HepG2 (cell line): ENCODE measurements at regions not wholly inside any gene's neighbourhood (a gene's known extent, or its start where the extent isn't known, plus 50 kb on each side); places are given as distances from the start of the nearest gene placed in this dataset.

Source experiments
- ATAC-seq: fragments of 200-7000 bp; cut with Tn5 transposase; 3 replicates; pipeline ENCODE4 v1.9.1; 2020; ENCODE audit warnings: mild to moderate bottlenecking, moderate library complexity
- BruUV-seq: library from RNA; stranded (reverse); fragments of 400-500 nt; replicated peaks from 2 replicates; lab custom pipeline; 2021; lab: Mats Ljungman, UMichigan
- CTCF ChIA-PET: fragments of 300-600 bp; formaldehyde crosslinking; extraction: SDS; loops from one replicate; lab custom pipeline; 2021; ENCODE audit warnings: low total read pairs, inconsistent platforms, low intra/inter-chr PET ratio; lab: Yijun Ruan, JAX
- POLR2A ChIA-PET: fragments of 350-600 bp; sonication (Branson Sonifier 250); formaldehyde crosslinking; loops from one replicate; lab custom pipeline; 2020; ENCODE audit warnings: antibody characterized with exemption, inconsistent platforms; lab: Yijun Ruan, JAX
- DNase-seq: peaks from one replicate; pipeline ENCODE4 v3.0.0-alpha.2; 2015; ENCODE audit warnings: low spot score
- FAIRE-seq: peaks from 3 replicates; lab custom pipeline; 2011; peaks lifted over from hg19 to GRCh38; lab: Jason Lieb, UNC
- H2AFZ ChIP-seq: one replicate; pipeline ENCODE4 v1.6.1; 2011; ENCODE audit warnings: low read length, inconsistent platforms
- H3K27ac ChIP-seq: fragments of 300-600 bp; 3 replicates; pipeline ENCODE4 v1.8.0; 2011; ENCODE audit warnings: mixed run types, mild to moderate bottlenecking, mixed read lengths, low read length, inconsistent platforms; ENCODE audit not compliant: insufficient read depth; ENCODE audit errors: extremely low read length
- H3K27me3 ChIP-seq, 2 experiments: fragments of 200-600 bp in 1 of 2; 2 replicates in 1 of 2; 3 replicates in 1 of 2; pipeline versions ENCODE4 v1.6.0 to v1.8.0; 2011; ENCODE audit warnings: low read length in 2 of 2, mild to moderate bottlenecking in 2 of 2, moderate library complexity in 2 of 2, inconsistent platforms in 1 of 2; ENCODE audit not compliant: insufficient read depth in 2 of 2, control insufficient read depth in 1 of 2
- H3K36me3 ChIP-seq, 2 experiments: fragments of 200-600 bp in 1 of 2; replicated peaks in 1 of 2; 2 replicates in 1 of 2; 3 replicates in 1 of 2; pipeline versions ENCODE4 v1.5.1 to v1.8.0; 2011; ENCODE audit warnings: low read length in 2 of 2, inconsistent platforms in 1 of 2; ENCODE audit not compliant: insufficient read depth in 2 of 2, control insufficient read depth in 1 of 2
- H3K4me1 ChIP-seq: 2 replicates; pipeline ENCODE4 v1.5.1; 2012; ENCODE audit warnings: low read length, inconsistent platforms; ENCODE audit not compliant: insufficient read depth
- H3K4me2 ChIP-seq: 2 replicates; pipeline ENCODE4 v1.6.0; 2011; ENCODE audit warnings: low read depth, low read length, inconsistent platforms
- H3K4me3 ChIP-seq, 3 experiments: fragments of 200-600 bp in 1 of 3; sonication (generic), shearing (Covaris generic) in 1 of 3; replicated peaks in 1 of 3; 2 replicates each; pipeline ENCODE4 v1.5.1; 2011 to 2016; ENCODE audit warnings: low read length in 3 of 3, inconsistent platforms in 2 of 3, low read depth in 2 of 3, mild to moderate bottlenecking in 2 of 3, control low read depth in 1 of 3, mixed read lengths in 1 of 3; ENCODE audit not compliant: insufficient read depth in 1 of 3
- H3K79me2 ChIP-seq: one replicate; pipeline ENCODE4 v1.6.1; 2011; ENCODE audit warnings: low read length, inconsistent platforms; ENCODE audit not compliant: insufficient read depth
- H3K9ac ChIP-seq: 2 replicates; pipeline ENCODE4 v1.6.0; 2011; ENCODE audit warnings: mild to moderate bottlenecking, low read depth, low read length, inconsistent platforms; ENCODE audit not compliant: insufficient read depth
- H3K9me3 ChIP-seq: 2 replicates; pipeline ENCODE4 v1.5.1; 2012; ENCODE audit warnings: mild to moderate bottlenecking, low read length
- H4K20me1 ChIP-seq: 2 replicates; pipeline ENCODE4 v1.6.0; 2011; ENCODE audit warnings: inconsistent platforms, mild to moderate bottlenecking, low read length, moderate library complexity; ENCODE audit not compliant: insufficient read depth
- DNMT3B ChIP-seq: conservative IDR thresholded peaks from 2 replicates; pipeline ENCODE4 v1.6.1; 2016; ENCODE audit warnings: missing biosample characterization, control low read depth
- GABPB1 ChIP-seq: IDR thresholded peaks from 2 replicates; pipeline ENCODE4 v1.6.1; 2016; ENCODE audit warnings: mild to moderate bottlenecking, missing genetic modification reagents, moderate library complexity, missing compliant biosample characterization
- HOXD1 ChIP-seq: sonication (generic); formaldehyde crosslinking; IDR thresholded peaks from 2 replicates; pipeline ENCODE4 v1.5.0; 2020; ENCODE audit warnings: missing genetic modification reagents
- IKZF4 ChIP-seq: sonication (generic); formaldehyde crosslinking; IDR thresholded peaks from 2 replicates; pipeline ENCODE4 v1.5.1; 2020; ENCODE audit warnings: borderline replicate concordance, mild to moderate bottlenecking, low read depth, missing genetic modification reagents; ENCODE audit errors: not compliant biosample characterization
- KAT7 ChIP-seq: IDR thresholded peaks from 2 replicates; pipeline ENCODE4 v1.6.1; 2018; ENCODE audit warnings: borderline replicate concordance, missing compliant biosample characterization
- NR1H2 ChIP-seq: sonication (generic); formaldehyde crosslinking; IDR thresholded peaks from 2 replicates; pipeline ENCODE4 v1.8.1; 2022; ENCODE audit warnings: low read depth, missing genetic modification reagents, borderline replicate concordance
- SPEN ChIP-seq: sonication (generic); formaldehyde crosslinking; IDR thresholded peaks from 2 replicates; pipeline ENCODE4 v1.5.1; 2020; ENCODE audit warnings: low read depth, mild to moderate bottlenecking, missing genetic modification reagents
- TARDBP ChIP-seq: sonication (generic); formaldehyde crosslinking; IDR thresholded peaks from 2 replicates; pipeline ENCODE4 v1.8.0; 2022; ENCODE audit warnings: mild to moderate bottlenecking, missing genetic modification reagents
- ZBTB8A ChIP-seq: sonication (generic); formaldehyde crosslinking; IDR thresholded peaks from 2 replicates; pipeline ENCODE4 v1.4.0; 2020; ENCODE audit warnings: mild to moderate bottlenecking, low read depth, missing genetic modification reagents, borderline replicate concordance
- ZIK1 ChIP-seq: sonication (generic); formaldehyde crosslinking; IDR thresholded peaks from 2 replicates; pipeline ENCODE4 v1.5.0; 2020; ENCODE audit warnings: mild to moderate bottlenecking, low read depth, missing genetic modification reagents, borderline replicate concordance
- ZNF205 ChIP-seq: IDR thresholded peaks from 2 replicates; pipeline ENCODE4 v1.6.1; 2018; ENCODE audit warnings: missing biosample characterization, missing genetic modification reagents
- ZNF550 ChIP-seq: sonication (generic); formaldehyde crosslinking; IDR thresholded peaks from 2 replicates; pipeline ENCODE4 v1.4.0; 2020; ENCODE audit warnings: mild to moderate bottlenecking, missing genetic modification reagents, borderline replicate concordance
- WGBS: methylation state at CpG from one replicate; pipeline ENCODE4 v1.1.6; 2017; ENCODE audit warnings: low lambda C conversion rate; 5-methylcytosine and 5-hydroxymethylcytosine counted together
- in situ Hi-C: cut with HindIII; loops from 2 replicates; pipeline ENCODE4 v1.10.0; 2017; ENCODE audit warnings: low pct_unique_long_range_greater_than_20kb; ENCODE audit not compliant: extremely low pct_ligation_motif_present
- intact Hi-C: fragments of 100-400 bp; cut with micrococcal nuclease; formaldehyde crosslinking; loops from one replicate; pipeline ENCODE4 v1.10.0; 2022; ENCODE audit not compliant: unreplicated experiment
- TF ChIP-seq, protein P1 (sequence below): sonication (generic); formaldehyde crosslinking; IDR thresholded peaks from 2 replicates; pipeline ENCODE4 v1.4.0; 2020; ENCODE audit warnings: missing genetic modification reagents, mild to moderate bottlenecking, borderline replicate concordance
- TF ChIP-seq, protein P2 (sequence below): sonication (generic); formaldehyde crosslinking; conservative IDR thresholded peaks from 2 replicates; pipeline ENCODE4 v1.8.0; 2022; ENCODE audit warnings: low read depth, missing genetic modification reagents
- TF ChIP-seq, protein P3 (sequence below): sonication (generic); formaldehyde crosslinking; IDR thresholded peaks from 2 replicates; pipeline ENCODE4 v1.5.0; 2020; ENCODE audit warnings: missing genetic modification reagents, mild to moderate bottlenecking, borderline replicate concordance
- TF ChIP-seq, protein P4 (sequence below): IDR thresholded peaks from 2 replicates; pipeline ENCODE4 v1.6.1; 2016; ENCODE audit warnings: missing biosample characterization, missing genetic modification reagents, low read depth

DNA sequence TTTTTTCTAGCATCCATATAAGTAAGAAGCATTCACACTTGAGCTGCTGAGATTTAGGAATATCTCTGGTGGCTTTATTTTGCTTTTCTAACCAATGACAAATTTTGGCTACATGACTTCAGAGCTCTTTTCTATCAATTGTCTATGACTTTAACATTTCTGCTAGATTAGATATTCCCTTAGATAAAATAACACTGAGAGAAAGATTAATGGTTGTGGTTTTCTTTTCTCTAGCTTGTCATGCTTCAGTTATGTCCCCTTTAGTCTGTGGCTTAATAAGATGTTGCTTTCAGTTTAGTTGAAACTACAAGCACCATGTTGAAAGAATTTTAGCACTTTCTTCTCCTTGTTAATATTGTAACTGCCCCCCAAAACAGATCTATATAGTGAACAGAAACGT, 665.6 kb upstream of the CCDC54 start:
- no peak for FAIRE-seq
- no peak overlapping the region for H2AFZ ChIP-seq
- BruUV-seq = no TSS peak
- no peaks in the 10 kb centered on the region for H3K27me3 ChIP-seq
- H4K20me1 ChIP-seq = no peaks in the 10 kb centered on the region
- no peak overlapping the region for H3K27ac ChIP-seq
- H3K4me3 ChIP-seq = no peak overlapping the region
- DNase-seq = no peak
- WGBS = 0% methylated on average over 1 of the region's 1 CpG
- no peak for ATAC-seq
- H3K4me2 ChIP-seq = no peak overlapping the region
- in situ Hi-C loops = no loop called here
- H3K4me1 ChIP-seq = no peaks in the 10 kb centered on the region
- H3K79me2 ChIP-seq = no peaks in the 10 kb centered on the region
- POLR2A ChIA-PET = no interaction called here
- TF ChIP-seq, protein P1, sequence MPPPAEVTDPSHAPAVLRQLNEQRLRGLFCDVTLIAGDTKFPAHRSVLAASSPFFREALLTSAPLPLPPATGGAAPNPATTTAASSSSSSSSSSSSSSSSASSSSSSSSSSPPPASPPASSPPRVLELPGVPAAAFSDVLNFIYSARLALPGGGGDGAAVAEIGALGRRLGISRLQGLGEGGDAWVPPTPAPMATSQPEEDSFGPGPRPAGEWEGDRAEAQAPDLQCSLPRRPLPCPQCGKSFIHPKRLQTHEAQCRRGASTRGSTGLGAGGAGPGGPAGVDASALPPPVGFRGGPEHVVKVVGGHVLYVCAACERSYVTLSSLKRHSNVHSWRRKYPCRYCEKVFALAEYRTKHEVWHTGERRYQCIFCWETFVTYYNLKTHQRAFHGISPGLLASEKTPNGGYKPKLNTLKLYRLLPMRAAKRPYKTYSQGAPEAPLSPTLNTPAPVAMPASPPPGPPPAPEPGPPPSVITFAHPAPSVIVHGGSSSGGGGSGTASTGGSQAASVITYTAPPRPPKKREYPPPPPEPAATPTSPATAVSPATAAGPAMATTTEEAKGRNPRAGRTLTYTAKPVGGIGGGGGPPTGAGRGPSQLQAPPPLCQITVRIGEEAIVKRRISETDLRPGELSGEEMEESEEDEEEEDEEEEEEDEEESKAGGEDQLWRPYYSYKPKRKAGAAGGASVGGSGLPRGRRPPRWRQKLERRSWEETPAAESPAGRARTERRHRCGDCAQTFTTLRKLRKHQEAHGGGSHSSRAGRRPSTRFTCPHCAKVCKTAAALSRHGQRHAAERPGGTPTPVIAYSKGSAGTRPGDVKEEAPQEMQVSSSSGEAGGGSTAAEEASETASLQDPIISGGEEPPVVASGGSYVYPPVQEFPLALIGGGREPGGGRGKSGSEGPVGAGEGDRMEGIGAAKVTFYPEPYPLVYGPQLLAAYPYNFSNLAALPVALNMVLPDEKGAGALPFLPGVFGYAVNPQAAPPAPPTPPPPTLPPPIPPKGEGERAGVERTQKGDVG (CRISPR knock-in tag) = no peak
- TF ChIP-seq, protein P2, sequence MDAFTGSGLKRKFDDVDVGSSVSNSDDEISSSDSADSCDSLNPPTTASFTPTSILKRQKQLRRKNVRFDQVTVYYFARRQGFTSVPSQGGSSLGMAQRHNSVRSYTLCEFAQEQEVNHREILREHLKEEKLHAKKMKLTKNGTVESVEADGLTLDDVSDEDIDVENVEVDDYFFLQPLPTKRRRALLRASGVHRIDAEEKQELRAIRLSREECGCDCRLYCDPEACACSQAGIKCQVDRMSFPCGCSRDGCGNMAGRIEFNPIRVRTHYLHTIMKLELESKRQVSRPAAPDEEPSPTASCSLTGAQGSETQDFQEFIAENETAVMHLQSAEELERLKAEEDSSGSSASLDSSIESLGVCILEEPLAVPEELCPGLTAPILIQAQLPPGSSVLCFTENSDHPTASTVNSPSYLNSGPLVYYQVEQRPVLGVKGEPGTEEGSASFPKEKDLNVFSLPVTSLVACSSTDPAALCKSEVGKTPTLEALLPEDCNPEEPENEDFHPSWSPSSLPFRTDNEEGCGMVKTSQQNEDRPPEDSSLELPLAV (CRISPR knock-in tag) = no peak
- no peak for TF ChIP-seq ZBTB8A
- no peak for TF ChIP-seq HOXD1
- no peak for TF ChIP-seq GABPB1 (CRISPR knock-in tag)
- TF ChIP-seq KAT7 (CRISPR knock-in tag) = no peak
- no peak for TF ChIP-seq DNMT3B (CRISPR knock-in tag)
- TF ChIP-seq TARDBP (CRISPR knock-in tag) = no peak
- no peak for TF ChIP-seq SPEN (CRISPR knock-in tag)
- TF ChIP-seq, protein P3, sequence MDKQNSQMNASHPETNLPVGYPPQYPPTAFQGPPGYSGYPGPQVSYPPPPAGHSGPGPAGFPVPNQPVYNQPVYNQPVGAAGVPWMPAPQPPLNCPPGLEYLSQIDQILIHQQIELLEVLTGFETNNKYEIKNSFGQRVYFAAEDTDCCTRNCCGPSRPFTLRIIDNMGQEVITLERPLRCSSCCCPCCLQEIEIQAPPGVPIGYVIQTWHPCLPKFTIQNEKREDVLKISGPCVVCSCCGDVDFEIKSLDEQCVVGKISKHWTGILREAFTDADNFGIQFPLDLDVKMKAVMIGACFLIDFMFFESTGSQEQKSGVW (CRISPR knock-in tag) = no peak
- TF ChIP-seq, protein P4, sequence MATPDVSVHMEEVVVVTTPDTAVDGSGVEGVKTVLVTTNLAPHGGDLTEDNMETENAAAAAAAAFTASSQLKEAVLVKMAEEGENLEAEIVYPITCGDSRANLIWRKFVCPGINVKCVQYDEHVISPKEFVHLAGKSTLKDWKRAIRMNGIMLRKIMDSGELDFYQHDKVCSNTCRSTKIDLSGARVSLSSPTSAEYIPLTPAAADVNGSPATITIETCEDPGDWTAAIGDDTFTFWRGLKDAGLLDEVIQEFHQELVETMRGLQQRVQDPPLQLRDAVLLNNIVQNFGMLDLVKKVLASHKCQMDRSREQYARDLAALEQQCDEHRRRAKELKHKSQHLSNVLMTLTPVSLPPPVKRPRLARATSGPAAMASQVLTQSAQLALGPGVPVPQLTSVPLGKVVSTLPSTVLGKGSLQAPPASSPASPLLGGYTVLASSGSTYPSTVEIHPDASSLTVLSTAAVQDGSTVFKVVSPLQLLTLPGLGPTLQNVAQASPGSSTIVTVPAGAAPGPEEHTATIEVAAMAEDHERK (CRISPR knock-in tag) = no peak
- TF ChIP-seq ZNF205 = no peak
- TF ChIP-seq ZNF550 = no peak
- TF ChIP-seq IKZF4 (CRISPR knock-in tag) = no peak
- no peak for TF ChIP-seq NR1H2
- TF ChIP-seq ZIK1 (CRISPR knock-in tag) = no peak
- no peak overlapping the region for H3K9ac ChIP-seq
- intact Hi-C loops = no loop called here
- H3K36me3 ChIP-seq = no peaks in the 10 kb centered on the region
- H3K9me3 ChIP-seq = no peaks in the 10 kb centered on the region
- CTCF ChIA-PET = no interaction called here
